HEK293 (cell line): ENCODE measurements at regions not wholly inside any gene's neighbourhood (a gene's known extent, or its start where the extent isn't known, plus 50 kb on each side); places are given as distances from the start of the nearest gene placed in this dataset.

Experiments
- CTCF ChIP-seq: fragments of 450-650 bp; formaldehyde crosslinking; IDR thresholded peaks from 2 replicates; pipeline ENCODE4 v1.5.1; 2016; ENCODE audit warnings: missing biosample characterization, missing genetic modification characterization
- HOXA7 ChIP-seq: sonication (generic); formaldehyde crosslinking; IDR thresholded peaks from 2 replicates; pipeline ENCODE4 v1.8.1; 2022; ENCODE audit warnings: missing genetic modification reagents, borderline replicate concordance
- PRDM6 ChIP-seq: fragments of 450-650 bp; formaldehyde crosslinking; IDR thresholded peaks from 2 replicates; pipeline ENCODE4 v1.5.1; 2017; ENCODE audit warnings: missing biosample characterization, missing genetic modification characterization
- ZBTB26 ChIP-seq: fragments of 450-650 bp; formaldehyde crosslinking; optimal IDR thresholded peaks from 2 replicates; pipeline ENCODE3; 2016; ENCODE audit warnings: missing biosample characterization, mild to moderate bottlenecking, missing genetic modification characterization
- ZBTB48 ChIP-seq: fragments of 450-650 bp; formaldehyde crosslinking; IDR thresholded peaks from 2 replicates; pipeline ENCODE4 v1.5.1; 2016; ENCODE audit warnings: missing biosample characterization, missing genetic modification characterization
- ZNF121 ChIP-seq: fragments of 450-650 bp; formaldehyde crosslinking; IDR thresholded peaks from 2 replicates; pipeline ENCODE4 v1.5.1; 2016; ENCODE audit warnings: missing biosample characterization, missing genetic modification characterization
- ZNF239 ChIP-seq: fragments of 450-650 bp; formaldehyde crosslinking; IDR thresholded peaks from 2 replicates; pipeline ENCODE4 v1.5.1; 2016; ENCODE audit warnings: missing biosample characterization, missing genetic modification characterization
- ZNF26 ChIP-seq: fragments of 450-650 bp; formaldehyde crosslinking; IDR thresholded peaks from 2 replicates; pipeline ENCODE4 v1.5.1; 2016; ENCODE audit warnings: missing biosample characterization, missing genetic modification characterization
- ZNF274 ChIP-seq, 2 experiments: fragments of 200-500 bp in 1 of 2; fragments of 450-650 bp in 1 of 2; sonication (Bioruptor generic) in 1 of 2; formaldehyde crosslinking in 1 of 2; IDR thresholded peaks; 2 replicates each; pipeline versions ENCODE4 v1.5.1 to v1.6.1; 2014 to 2016; ENCODE audit warnings: borderline replicate concordance in 1 of 2, inconsistent platforms in 1 of 2, low read length in 1 of 2, missing biosample characterization in 1 of 2, missing genetic modification characterization in 1 of 2
- ZNF362 ChIP-seq: fragments of 450-650 bp; formaldehyde crosslinking; IDR thresholded peaks from 2 replicates; pipeline ENCODE4 v1.5.1; 2016; ENCODE audit warnings: missing biosample characterization, missing genetic modification characterization
- ZNF426 ChIP-seq: fragments of 450-650 bp; formaldehyde crosslinking; IDR thresholded peaks from 2 replicates; pipeline ENCODE4 v1.5.1; 2017; ENCODE audit warnings: missing biosample characterization, missing genetic modification characterization, mild to moderate bottlenecking, inconsistent platforms, moderate library complexity
- ZNF510 ChIP-seq: fragments of 450-650 bp; formaldehyde crosslinking; IDR thresholded peaks from 2 replicates; pipeline ENCODE4 v1.5.1; 2018; ENCODE audit warnings: mild to moderate bottlenecking, missing genetic modification characterization, missing biosample characterization; ENCODE audit not compliant: insufficient replicate concordance
- ZSCAN30 ChIP-seq: fragments of 450-650 bp; IDR thresholded peaks from 2 replicates; pipeline ENCODE4 v1.5.1; 2018; ENCODE audit warnings: missing biosample characterization, mild to moderate bottlenecking, missing genetic modification characterization, moderate library complexity
- ZSCAN4 ChIP-seq: fragments of 450-650 bp; formaldehyde crosslinking; IDR thresholded peaks from 2 replicates; pipeline ENCODE4 v1.5.1; 2017; ENCODE audit warnings: missing biosample characterization, missing genetic modification characterization

GRCh38 chr20:48051794-48052474, 266.7 kb upstream of the SULF2 start:
- TF ChIP-seq CTCF (tag by site-specific recombination) (no peak), ZBTB26 (tag by site-specific recombination) (no peak), ZNF239 (tag by site-specific recombination) (no peak), ZNF274 (IDR thresholded peaks at IDR 0.05; ENCODE audit: low read length) (no peak), ZNF274 (tag by site-specific recombination; IDR thresholded peaks at IDR 0.05; ENCODE audit: borderline replicate concordance) (no peak), ZNF426 (tag by site-specific recombination) (no peak), ZNF510 (tag by site-specific recombination) (no peak), HOXA7 (no peak), ZSCAN30 (tag by site-specific recombination) (no peak), ZBTB48 (tag by site-specific recombination) (no peak), ZNF121 (tag by site-specific recombination) (no peak), ZNF362 (tag by site-specific recombination) (no peak), PRDM6 (tag by site-specific recombination) (no peak), ZSCAN4 (tag by site-specific recombination) (no peak), ZNF26 (tag by site-specific recombination) (no peak)
